Epithelial cell of esophagus (primary cell): ENCODE measurements at regions not wholly inside any gene's neighbourhood (a gene's known extent, or its start where the extent isn't known, plus 50 kb on each side); places are given as distances from the start of the nearest gene placed in this dataset.

Experiments used
- DNase-seq: peaks from one replicate; pipeline ENCODE4 v3.0.0; 2010; ENCODE audit warnings: low read depth
- H3K4me3 ChIP-seq: 2 replicates; pipeline ENCODE4 v1.5.1; 2011; ENCODE audit warnings: mild to moderate bottlenecking, low read length, control low read depth
- CTCF ChIP-seq: IDR thresholded peaks from 2 replicates; pipeline ENCODE4 v1.5.1; 2011; ENCODE audit warnings: low read depth, mild to moderate bottlenecking, low read length, control low read depth, inconsistent platforms; ENCODE audit not compliant: insufficient read depth; ENCODE audit errors: missing control alignments

GRCh38 chr9:28584542-28584941 lies 1011.3 kb upstream of the C9orf72 start:
- no peak overlapping the region for H3K4me3 ChIP-seq
- DNase-seq: no peak
- TF ChIP-seq CTCF: no peak

GRCh38 chr9:28587052-28587451 lies 1013.8 kb upstream of the C9orf72 start:
- no peak for DNase-seq
- no peak overlapping the region for H3K4me3 ChIP-seq

GRCh38 chr9:28598408-28598807 lies 1025.1 kb upstream of the C9orf72 start:
- no peak for TF ChIP-seq CTCF
- H3K4me3 ChIP-seq: no peak overlapping the region
- DNase-seq: no peak

More at GRCh38 chr9:28587052-28587451, 1013.8 kb upstream of the C9orf72 start:
- TF ChIP-seq CTCF: no peak

GRCh38 chr9:28600226-28600625 lies 1026.9 kb upstream of the C9orf72 start:
- H3K4me3 ChIP-seq: no peak overlapping the region
- no peak for TF ChIP-seq CTCF
- no peak for DNase-seq

- no peak for DNase-seq
- H3K4me3 ChIP-seq: no peak overlapping the region
- TF ChIP-seq CTCF: no peak
Observed at GRCh38 chr9:28607843-28608242, 1034.6 kb upstream of the C9orf72 start.

GRCh38 chr9:28610339-28610738 lies 1037.1 kb upstream of the C9orf72 start:
- TF ChIP-seq CTCF: no peak
- no peak for DNase-seq
- no peak overlapping the region for H3K4me3 ChIP-seq

- DNase-seq: no peak
- H3K4me3 ChIP-seq: no peak overlapping the region
- TF ChIP-seq CTCF: no peak
Observed at GRCh38 chr9:28616310-28616709, 1043.0 kb upstream of the C9orf72 start.
